GM12874 (cell line): ENCODE measurements at regions not wholly inside any gene's neighbourhood (a gene's known extent, or its start where the extent isn't known, plus 50 kb on each side); places are given as distances from the start of the nearest gene placed in this dataset.

ENCODE experiments used
- CTCF ChIP-seq: IDR thresholded peaks from 2 replicates; pipeline ENCODE4 v1.5.1; 2011; ENCODE audit warnings: low read depth, mild to moderate bottlenecking, control low read depth, low read length, moderate library complexity; ENCODE audit not compliant: insufficient read depth

GRCh38 chr2:59578349-59578748 is 975.1 kb downstream of the BCL11A start:
- TF ChIP-seq CTCF = no peak

DNA sequence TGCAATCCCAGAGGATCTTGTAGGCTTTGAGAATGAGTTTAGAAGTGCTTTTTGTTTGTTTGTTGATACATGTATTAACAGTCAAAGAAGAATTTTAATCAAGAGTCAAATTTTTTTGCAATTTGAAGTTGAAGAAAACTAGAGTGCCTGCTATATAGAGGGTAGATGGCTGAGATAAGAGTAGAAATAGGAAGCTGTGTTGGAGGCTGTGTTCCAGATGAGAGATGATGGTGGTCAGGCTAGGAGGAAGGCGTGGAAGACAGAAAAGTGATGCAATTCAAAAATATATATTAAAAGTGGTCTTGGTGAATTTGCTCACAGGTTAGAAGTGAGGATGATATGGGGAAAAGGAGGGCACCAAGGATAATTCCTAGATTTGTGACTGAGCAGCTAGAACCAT is 978.3 kb downstream of the BCL11A start:
- TF ChIP-seq CTCF = no peak

DNA sequence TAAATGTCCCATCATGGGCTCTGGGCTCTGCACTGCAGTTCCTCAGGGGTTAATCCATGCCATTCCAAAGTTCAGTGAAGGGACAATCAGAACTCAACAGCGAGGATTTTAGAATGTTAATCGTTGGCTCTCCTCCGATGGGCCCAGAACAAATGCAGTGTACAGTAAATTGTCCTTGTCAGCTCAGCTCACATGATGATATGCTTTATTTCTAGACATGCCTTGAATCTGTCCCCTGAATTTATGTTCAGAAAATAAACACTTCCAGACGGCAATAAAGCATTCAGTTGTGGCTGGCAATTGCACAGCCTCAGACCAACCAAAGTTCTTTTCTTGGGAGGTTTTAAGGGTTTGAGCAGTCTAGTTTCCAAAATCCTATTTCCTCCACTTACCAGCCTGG is 981.2 kb downstream of the BCL11A start:
- no peak for TF ChIP-seq CTCF

DNA sequence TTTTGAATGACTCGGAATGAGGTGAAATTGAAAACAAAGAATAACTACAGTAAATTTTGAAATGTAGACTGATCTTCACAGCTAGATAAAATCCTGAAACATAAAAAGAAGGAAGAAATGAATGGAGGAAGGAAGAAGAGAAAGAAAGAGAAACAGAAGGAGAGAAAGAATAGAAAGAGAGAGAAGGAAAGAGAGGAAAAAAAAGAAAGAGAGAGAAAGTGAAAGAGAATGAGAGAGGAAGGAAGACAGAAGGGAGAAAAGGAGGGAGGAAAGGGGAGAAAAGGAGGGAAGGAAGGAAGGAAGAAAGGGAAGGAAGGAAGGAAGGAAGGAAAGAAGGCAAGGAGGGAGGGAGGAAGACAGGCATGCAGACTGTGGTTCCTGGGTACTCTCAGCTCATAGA is 982.6 kb downstream of the BCL11A start:
- no peak for TF ChIP-seq CTCF

DNA sequence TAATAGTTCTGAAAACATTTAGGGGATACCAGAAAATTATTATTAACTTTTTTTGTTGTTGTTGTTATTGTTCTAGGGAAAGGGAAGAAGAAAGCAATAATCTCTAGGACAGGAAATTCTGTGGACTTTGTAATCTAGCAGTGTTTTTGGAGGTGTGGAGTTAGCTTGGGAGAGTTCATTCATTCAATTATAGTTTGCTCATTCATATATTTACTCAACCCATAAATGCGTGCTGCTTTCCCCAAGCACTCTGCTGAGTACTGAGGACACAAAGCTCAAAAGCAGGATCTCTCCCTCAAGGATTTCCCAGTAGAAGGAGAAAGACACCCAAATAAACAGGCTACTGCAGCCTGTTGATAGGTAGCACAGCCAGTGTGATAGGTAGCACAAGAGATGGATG is 984.3 kb downstream of the BCL11A start:
- no peak for TF ChIP-seq CTCF

- TF ChIP-seq CTCF = no peak
These were observed 985.0 kb downstream of the BCL11A start for GRCh38 chr2:59568461-59568860.

DNA sequence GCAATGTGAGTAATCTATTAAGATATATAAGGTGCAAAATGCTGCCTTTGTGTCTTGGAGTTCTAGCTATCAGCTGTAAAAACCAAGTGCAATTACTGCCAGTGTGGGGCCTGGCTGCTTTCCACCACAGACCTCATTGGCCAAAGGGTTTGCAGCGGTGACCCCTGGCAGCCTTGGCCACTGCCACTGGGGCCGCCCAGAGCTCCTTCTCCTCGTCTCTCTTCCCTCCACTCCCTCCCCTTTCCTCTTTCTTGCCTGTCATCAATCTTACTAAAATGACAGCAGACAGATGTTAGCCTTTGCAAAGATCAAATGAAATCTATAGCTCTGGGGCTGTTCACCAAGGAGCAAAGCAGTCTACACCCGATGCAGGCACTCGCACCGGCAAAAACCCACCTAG is 986.3 kb downstream of the BCL11A start:
- TF ChIP-seq CTCF = no peak

DNA sequence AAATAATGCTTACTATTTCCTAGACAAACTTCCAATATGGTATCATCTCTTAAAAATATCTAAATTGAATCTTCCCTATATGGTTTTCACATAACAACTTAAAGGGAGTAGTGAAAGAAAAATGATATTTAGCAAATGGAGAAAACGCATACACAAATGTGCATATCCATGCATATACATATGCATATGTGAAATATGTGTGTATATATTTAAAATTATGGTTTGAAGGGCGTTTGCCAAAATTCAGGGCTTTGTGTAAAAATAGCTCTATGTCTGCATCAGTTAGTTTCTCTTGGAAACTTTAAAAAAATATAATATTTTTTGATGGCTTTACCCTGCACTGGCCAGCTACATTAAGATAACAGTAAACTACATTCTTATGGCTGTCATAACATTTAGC is 986.7 kb downstream of the BCL11A start:
- TF ChIP-seq CTCF = no peak
